Peyer's patch (tissue), 4 donors: ENCODE measurements at regions not wholly inside any gene's neighbourhood (a gene's known extent, or its start where the extent isn't known, plus 50 kb on each side); places are given as distances from the start of the nearest gene placed in this dataset.

Experiments used
- CTCF ChIP-seq, 6 experiments: fragments of 450-650 bp in 4 of 6; fragments of 200-600 bp in 2 of 6; sonication (generic) in 1 of 6; IDR thresholded peaks; one replicate each; pipeline ENCODE4 v1.5.1; 2017 to 2019; ENCODE audit warnings: antibody characterized with exemption in 6 of 6, mild to moderate bottlenecking in 3 of 6, moderate library complexity in 1 of 6
- POLR2A ChIP-seq, 2 donors: fragments of 450-650 bp; IDR thresholded peaks; one replicate each; pipeline ENCODE4 v1.5.1; 2017; ENCODE audit warnings: antibody characterized with exemption in 2 of 2, mild to moderate bottlenecking in 2 of 2, moderate library complexity in 2 of 2

- TF ChIP-seq CTCF (IDR thresholded peaks at IDR 0.05) = no peak
- no peak for TF ChIP-seq POLR2A (IDR thresholded peaks at IDR 0.05)
Measured at GRCh38 chrX:65607070-65607742, 60.2 kb upstream of the MSN start.
